K562 (cell line): ENCODE measurements at regions not wholly inside any gene's neighbourhood (a gene's known extent, or its start where the extent isn't known, plus 50 kb on each side); places are given as distances from the start of the nearest gene placed in this dataset.

Source experiments
- ATF3 ChIP-seq, 2 experiments: fragments of 450-650 bp in 1 of 2; sonication (generic) in 1 of 2; formaldehyde crosslinking in 1 of 2; IDR thresholded peaks in 1 of 2; conservative IDR thresholded peaks in 1 of 2; 2 replicates each; pipeline versions ENCODE4 v1.6.1 to v1.8.1; 2016 to 2023; ENCODE audit warnings: mild to moderate bottlenecking in 2 of 2, moderate library complexity in 2 of 2, inconsistent platforms in 1 of 2, missing genetic modification reagents in 1 of 2
- CBX3 ChIP-seq, 2 experiments: IDR thresholded peaks; 1 replicate in 1 of 2; 2 replicates in 1 of 2; pipeline ENCODE4 v1.6.1; 2012; ENCODE audit warnings: inconsistent platforms in 2 of 2, low read length in 2 of 2, borderline replicate concordance in 1 of 2, control low read depth in 1 of 2
- CTCF ChIP-seq, 3 experiments: IDR thresholded peaks in 2 of 3; conservative IDR thresholded peaks in 1 of 3; 2 replicates each; pipeline ENCODE4 v1.5.1; 2011 to 2012; ENCODE audit warnings: low read length in 3 of 3, mild to moderate bottlenecking in 3 of 3, control low read depth in 2 of 3, improper control_type of control experiment in 1 of 3, inconsistent platforms in 1 of 3, low read depth in 1 of 3, mixed read lengths in 1 of 3, moderate library complexity in 1 of 3; ENCODE audit not compliant: insufficient read depth in 2 of 3
- ELF1 ChIP-seq: fragments of 200-800 bp; sonication (Bioruptor generic); IDR thresholded peaks from 2 replicates; pipeline ENCODE4 v1.6.1; 2016; ENCODE audit warnings: missing genetic modification characterization, missing compliant biosample characterization
- ESRRA ChIP-seq: fragments of 450-650 bp; IDR thresholded peaks from 2 replicates; pipeline ENCODE4 v1.6.1; 2014; ENCODE audit warnings: low read depth, mild to moderate bottlenecking, moderate library complexity, borderline replicate concordance
- HDAC1 ChIP-seq, 2 experiments: fragments of 450-650 bp; IDR thresholded peaks; 2 replicates each; pipeline ENCODE4 v1.6.1; 2016 to 2017; ENCODE audit warnings: inconsistent platforms in 1 of 2, mild to moderate bottlenecking in 1 of 2, moderate library complexity in 1 of 2
- KAT7 ChIP-seq: sonication (generic); formaldehyde crosslinking; IDR thresholded peaks from 2 replicates; pipeline ENCODE4 v1.8.0; 2022; ENCODE audit warnings: missing genetic modification reagents, mild to moderate bottlenecking, borderline replicate concordance
- NFE2 ChIP-seq: IDR thresholded peaks from 2 replicates; pipeline ENCODE4 v1.6.1; 2014; ENCODE audit warnings: antibody characterized with exemption, low read depth
- NR0B1 ChIP-seq: fragments of 450-650 bp; IDR thresholded peaks from one replicate; pipeline ENCODE4 v1.6.1; 2018; ENCODE audit warnings: mild to moderate bottlenecking, moderate library complexity; ENCODE audit not compliant: partially characterized antibody
- POLR2AphosphoS5 ChIP-seq: IDR thresholded peaks from 2 replicates; pipeline ENCODE4 v1.6.1; 2011; ENCODE audit warnings: mild to moderate bottlenecking, low read depth, low read length, moderate library complexity; ENCODE audit not compliant: control insufficient read depth, insufficient read depth
- SMARCC2 ChIP-seq: fragments of 450-650 bp; IDR thresholded peaks from 2 replicates; pipeline ENCODE4 v1.6.1; 2017; ENCODE audit warnings: antibody characterized with exemption, moderate library complexity, mild to moderate bottlenecking, low read depth
- U2AF2 ChIP-seq: fragments of 200-400 bp; formaldehyde crosslinking; optimal IDR thresholded peaks from 2 replicates; pipeline ENCODE3; 2017; ENCODE audit warnings: low read depth, mild to moderate bottlenecking, low read length
- ZNF263 ChIP-seq: sonication (generic); formaldehyde crosslinking; IDR thresholded peaks from 2 replicates; pipeline ENCODE4 v1.8.0; 2022; ENCODE audit warnings: mild to moderate bottlenecking, missing genetic modification reagents, borderline replicate concordance
- ZNF354B ChIP-seq: fragments of 250-450 bp; sonication (Bioruptor Pico); IDR thresholded peaks from 2 replicates; pipeline ENCODE4 v1.4.0; 2020

- no peak for TF ChIP-seq ZNF263 (CRISPR knock-in tag)
- no peak for TF ChIP-seq ELF1 (tag)
- TF ChIP-seq CTCF (IDR thresholded peaks at IDR 0.05 in 2 of 3, conservative IDR thresholded peaks at IDR 0.05 in 1 of 3; ENCODE audit: insufficient read depth in 2 of 3, low read depth in 1 of 3, low read length in 3 of 3), result no peak
- no peak for TF ChIP-seq ESRRA
- no peak for TF ChIP-seq ZNF354B (CRISPR knock-in tag)
- TF ChIP-seq SMARCC2, result no peak
- TF ChIP-seq CBX3 (IDR thresholded peaks at IDR 0.05; ENCODE audit: borderline replicate concordance in 1 of 2, low read length in 2 of 2), result no peak
- TF ChIP-seq HDAC1 (IDR thresholded peaks at IDR 0.05), result no peak
- no peak for TF ChIP-seq KAT7 (CRISPR knock-in tag)
- no peak for TF ChIP-seq U2AF2
- TF ChIP-seq NFE2, result no peak
- TF ChIP-seq NR0B1, result no peak
- TF ChIP-seq POLR2AphosphoS5, result no peak
- TF ChIP-seq ATF3 (IDR thresholded peaks at IDR 0.05), result no peak
- TF ChIP-seq ATF3 (CRISPR knock-in tag; conservative IDR thresholded peaks at IDR 0.05), result no peak
Measured at GRCh38 chr16:77650761-77651160, 71.6 kb upstream of the NUDT7 start.
